BE2C (cell line): ENCODE measurements at regions not wholly inside any gene's neighbourhood (a gene's known extent, or its start where the extent isn't known, plus 50 kb on each side); places are given as distances from the start of the nearest gene placed in this dataset.

Experiments
- DNase-seq: peaks from one replicate; pipeline ENCODE4 v3.0.0-alpha.2; 2020
- H3K27me3 ChIP-seq: fragments of 250-450 bp; sonication (Bioruptor Pico); 2 replicates; pipeline ENCODE4 v1.5.1; 2020; ENCODE audit warnings: mild to moderate bottlenecking
- H3K36me3 ChIP-seq: fragments of 250-450 bp; sonication (Bioruptor Pico); 2 replicates; pipeline ENCODE4 v1.5.1; 2020; ENCODE audit warnings: mild to moderate bottlenecking
- H3K4me1 ChIP-seq: fragments of 250-450 bp; sonication (Bioruptor Pico); 2 replicates; pipeline ENCODE4 v1.5.1; 2020
- H3K4me3 ChIP-seq: 2 replicates; pipeline ENCODE4 v1.5.1; 2011; ENCODE audit warnings: low read depth, low read length
- H3K9me3 ChIP-seq: fragments of 250-450 bp; sonication (Bioruptor Pico); 2 replicates; pipeline ENCODE4 v1.5.1; 2020
- CTCF ChIP-seq: IDR thresholded peaks from 2 replicates; pipeline ENCODE4 v1.5.1; 2012; ENCODE audit warnings: mild to moderate bottlenecking, low read depth, low read length

- no peak for TF ChIP-seq CTCF
- no peak for DNase-seq
- Histone ChIP-seq H3K36me3 (no peaks in the 10 kb centered on the region), H3K27me3 (no peaks in the 10 kb centered on the region), H3K9me3 (no peaks in the 10 kb centered on the region), H3K4me3 (no peak overlapping the region), H3K4me1 (no peaks in the 10 kb centered on the region)
Measured at GRCh38 chr3:103818800-103819199, 1384.0 kb downstream of the ZPLD1 start.

GRCh38 chr3:103825586-103825985, 1390.8 kb downstream of the ZPLD1 start:
- Histone ChIP-seq H3K4me1 (no peaks in the 10 kb centered on the region), H3K36me3 (no peaks in the 10 kb centered on the region), H3K9me3 (peaks cover 3% of the 10 kb centered on the region; the same call in 1 of the 2 replicates), H3K4me3 (no peak overlapping the region), H3K27me3 (no peaks in the 10 kb centered on the region)
- TF ChIP-seq CTCF, result no peak
- DNase-seq, result no peak

GRCh38 chr3:103829723-103830326, 1395.0 kb downstream of the ZPLD1 start:
- no peak for DNase-seq
- Histone ChIP-seq H3K27me3 (no peaks in the 10 kb centered on the region), H3K4me1 (no peaks in the 10 kb centered on the region), H3K9me3 (peaks cover 3% of the 10 kb centered on the region; the same call in 1 of the 2 replicates), H3K36me3 (no peaks in the 10 kb centered on the region), H3K4me3 (no peak overlapping the region)
- no peak for TF ChIP-seq CTCF

GRCh38 chr3:103847081-103848062, 1412.6 kb downstream of the ZPLD1 start:
- H3K9me3 ChIP-seq, result no peaks in the 10 kb centered on the region
- H3K4me1 ChIP-seq, result peaks cover 21% of the 10 kb centered on the region
- no peak overlapping the region for H3K4me3 ChIP-seq
- no peak for DNase-seq
- no peaks in the 10 kb centered on the region for H3K27me3 ChIP-seq
- no peak for TF ChIP-seq CTCF
- H3K36me3 ChIP-seq, result no peaks in the 10 kb centered on the region

- Histone ChIP-seq H3K4me3 (no peak overlapping the region), H3K36me3 (no peaks in the 10 kb centered on the region), H3K27me3 (no peaks in the 10 kb centered on the region), H3K9me3 (no peaks in the 10 kb centered on the region), H3K4me1 (peaks cover 17% of the 10 kb centered on the region)
- DNase-seq, result no peak
- TF ChIP-seq CTCF, result no peak
Measured at GRCh38 chr3:103851793-103852192, 1417.0 kb downstream of the ZPLD1 start.

GRCh38 chr3:103862415-103862814, 1427.6 kb downstream of the ZPLD1 start:
- Histone ChIP-seq H3K27me3 (no peaks in the 10 kb centered on the region), H3K9me3 (no peaks in the 10 kb centered on the region), H3K36me3 (no peaks in the 10 kb centered on the region), H3K4me1 (no peaks in the 10 kb centered on the region), H3K4me3 (no peak overlapping the region)
- TF ChIP-seq CTCF, result no peak
- no peak for DNase-seq
